ENCODE measurements at regions not wholly inside any gene's neighbourhood (a gene's known extent, or its start where the extent isn't known, plus 50 kb on each side); places are given as distances from the start of the nearest gene placed in this dataset.

DNA sequence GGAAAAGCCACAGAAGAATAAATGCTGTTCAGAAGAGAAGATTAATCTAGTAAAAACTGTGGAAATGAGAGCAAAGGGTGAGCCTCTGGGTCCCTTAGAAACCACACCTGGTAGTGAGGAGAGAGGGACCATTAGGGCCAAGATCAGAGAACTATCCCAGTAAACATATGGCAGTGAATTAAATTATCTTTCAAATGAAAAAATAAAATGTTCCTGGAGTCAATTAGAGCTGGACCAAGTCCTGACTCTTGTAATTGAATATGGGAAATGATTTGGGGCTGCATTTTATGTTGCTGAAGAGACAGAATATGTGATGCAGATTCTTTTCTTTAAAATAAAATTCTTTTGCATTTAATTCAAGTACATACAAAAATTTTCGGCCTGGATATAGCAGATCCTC, 62.2 kb upstream of the PAX3 start:
- TF ChIP-seq MAZ (IDR thresholded peaks at IDR 0.05; ENCODE audit: borderline replicate concordance, low read depth, low read length) (no peak), CHD1 (IDR thresholded peaks at IDR 0.05; ENCODE audit: low read depth, low read length) (no peak), RCOR1 (IDR thresholded peaks at IDR 0.05; ENCODE audit: insufficient replicate concordance, low read length) (no peak), SMC3 (IDR thresholded peaks at IDR 0.05; ENCODE audit: low read depth, low read length) (no peak)
- TF ChIP-seq, protein P1, sequence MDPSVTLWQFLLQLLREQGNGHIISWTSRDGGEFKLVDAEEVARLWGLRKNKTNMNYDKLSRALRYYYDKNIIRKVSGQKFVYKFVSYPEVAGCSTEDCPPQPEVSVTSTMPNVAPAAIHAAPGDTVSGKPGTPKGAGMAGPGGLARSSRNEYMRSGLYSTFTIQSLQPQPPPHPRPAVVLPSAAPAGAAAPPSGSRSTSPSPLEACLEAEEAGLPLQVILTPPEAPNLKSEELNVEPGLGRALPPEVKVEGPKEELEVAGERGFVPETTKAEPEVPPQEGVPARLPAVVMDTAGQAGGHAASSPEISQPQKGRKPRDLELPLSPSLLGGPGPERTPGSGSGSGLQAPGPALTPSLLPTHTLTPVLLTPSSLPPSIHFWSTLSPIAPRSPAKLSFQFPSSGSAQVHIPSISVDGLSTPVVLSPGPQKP (IDR thresholded peaks at IDR 0.05; ENCODE audit: borderline replicate concordance, low read depth, low read length): no peak
- Histone ChIP-seq H3K4me1 (ENCODE audit: control insufficient read depth, insufficient read depth, low read length) (no peaks in the 10 kb centered on the region), H2AFZ (replicated peaks; ENCODE audit: low read length, poor library complexity) (no peak overlapping the region), H2AK5ac (ENCODE audit: low read depth, low read length) (no peak overlapping the region), H3K9me1 (ENCODE audit: insufficient read depth, low read length) (no peaks in the 10 kb centered on the region), H2AK9ac (replicated peaks; ENCODE audit: low read depth, low read length, poor library complexity) (no peak overlapping the region), H2BK5ac (ENCODE audit: low read depth, low read length, poor library complexity, severe bottlenecking) (no peak overlapping the region), H3K27ac (ENCODE audit: insufficient read depth, low read length) (no peak overlapping the region), H4K8ac (ENCODE audit: low read depth in 2 of 2, low read length in 2 of 2) (no peak overlapping the region), H2BK15ac (ENCODE audit: low read depth, low read length) (no peak overlapping the region), H4K20me1 (ENCODE audit: insufficient read depth, low read length) (no peaks in the 10 kb centered on the region), H3K9ac (ENCODE audit: low read depth, low read length) (no peak overlapping the region), H3K56ac (ENCODE audit: extremely low read depth, insufficient read depth, low read length) (no peak overlapping the region), H2BK20ac (ENCODE audit: low read depth, low read length) (no peak overlapping the region), H3K14ac (replicated peaks; ENCODE audit: low read depth, low read length) (no peak overlapping the region), H3K27me3 (ENCODE audit: control insufficient read depth, insufficient read depth, low read length) (no peaks in the 10 kb centered on the region), H3K23ac (ENCODE audit: low read depth, low read length) (no peak overlapping the region), H4K91ac (ENCODE audit: insufficient read depth, low read depth, low read length) (no peak overlapping the region), H3K4ac (ENCODE audit: low read depth, low read length) (no peak overlapping the region), H3K4me2 (ENCODE audit: low read depth, low read length) (no peak overlapping the region), H3K9me3 (ENCODE audit: control insufficient read depth, insufficient read depth, low read length) (no peaks in the 10 kb centered on the region), H3K36me3 (ENCODE audit: control insufficient read depth, insufficient read depth, low read length) (no peaks in the 10 kb centered on the region), H4K5ac (ENCODE audit: low read depth, low read length) (no peak overlapping the region), H2BK120ac (ENCODE audit: low read depth, low read length) (no peak overlapping the region), H3K79me1 (ENCODE audit: low read depth in 1 of 2, low read length in 2 of 2) (no peaks in the 10 kb centered on the region), H3K18ac (ENCODE audit: low read depth, low read length) (no peak overlapping the region), H3K4me3 (ENCODE audit: insufficient read depth, low read depth, low read length) (no peak overlapping the region)
- ATAC-seq (ENCODE audit: low read depth): no peak
- dilution Hi-C loops (cut with HindIII; ENCODE audit: low sequenced_read_pairs, unreplicated experiment): no loop called here
- WGBS, 2 experiments (ENCODE audit: extremely low coverage in 2 of 2, insufficient read length in 1 of 2): no CpG with 5 or more reads among the region's 1 CpG
- no peak for DNase-seq
- ChIA-PET POLR2A (ENCODE audit: unreplicated experiment) (no interaction called here), CTCF (no interaction called here)
- BruUV-seq (replicated peaks): no TSS peak
- in situ Hi-C loops (cut with MboI; ENCODE audit: low sequenced_read_pairs): no loop called here
- intact Hi-C loops (cut with micrococcal nuclease): no loop called here

All from IMR-90 (cell line).